ENCODE measurements at regions not wholly inside any gene's neighbourhood (a gene's known extent, or its start where the extent isn't known, plus 50 kb on each side); places are given as distances from the start of the nearest gene placed in this dataset.
"Not testable (repeated sequence)": the region's sequence is repeated elsewhere in the genome, so short reads cannot be mapped to it uniquely, and the experiment has no call there.

GRCh38 chr10:128568041-128568440 lies 441.8 kb upstream of the MKI67 start:
- no peak for DNase-seq

GRCh38 chr10:128568491-128568890 lies 442.3 kb upstream of the MKI67 start:
- no peak for DNase-seq

DNA sequence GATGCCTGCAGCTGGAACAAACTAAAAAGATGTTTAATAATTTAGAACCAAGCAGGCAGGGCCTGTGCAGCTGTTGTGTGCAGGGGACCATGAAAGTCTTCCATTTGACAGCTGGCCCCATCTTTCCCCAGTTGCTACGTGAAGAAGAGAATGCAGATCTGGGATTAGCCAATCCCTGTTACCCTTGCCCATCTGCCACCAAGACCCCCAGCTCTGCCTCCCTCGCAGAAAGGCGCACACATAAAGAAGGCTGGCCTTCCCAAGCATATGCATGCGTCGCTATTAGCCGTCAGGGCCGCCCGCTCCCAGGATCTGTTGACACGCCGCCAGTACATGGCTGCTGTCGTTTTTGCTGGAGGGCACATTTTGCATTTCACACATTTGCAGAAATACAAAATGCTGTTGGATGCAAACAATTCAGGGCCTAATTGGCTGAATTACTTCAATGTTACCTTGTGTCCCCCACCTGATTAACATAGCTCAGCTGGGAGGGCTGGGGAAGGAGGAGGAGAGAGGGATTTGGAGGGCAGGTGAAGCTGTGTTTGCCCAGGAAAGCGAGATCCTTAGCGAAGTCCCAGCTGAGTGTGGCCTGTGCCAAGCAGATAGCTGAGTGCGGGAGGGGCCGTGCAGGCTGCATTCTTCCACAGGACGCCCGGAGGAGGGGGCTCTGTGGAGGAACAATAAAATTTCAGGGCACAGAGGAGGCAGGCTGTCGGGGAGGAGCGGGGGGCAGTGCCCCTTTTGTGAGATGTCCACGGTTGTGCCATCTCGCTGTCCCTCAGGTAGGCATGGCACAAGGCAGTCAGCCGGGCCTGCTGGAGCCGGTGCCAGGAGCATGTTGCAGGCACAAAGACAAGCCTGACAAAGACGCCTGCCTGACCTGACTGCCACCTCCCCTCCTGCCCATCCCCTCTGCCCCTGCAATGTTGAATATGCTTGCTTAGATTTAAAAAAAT lies 443.0 kb upstream of the MKI67 start:
- DNase-seq, result no peak

DNA sequence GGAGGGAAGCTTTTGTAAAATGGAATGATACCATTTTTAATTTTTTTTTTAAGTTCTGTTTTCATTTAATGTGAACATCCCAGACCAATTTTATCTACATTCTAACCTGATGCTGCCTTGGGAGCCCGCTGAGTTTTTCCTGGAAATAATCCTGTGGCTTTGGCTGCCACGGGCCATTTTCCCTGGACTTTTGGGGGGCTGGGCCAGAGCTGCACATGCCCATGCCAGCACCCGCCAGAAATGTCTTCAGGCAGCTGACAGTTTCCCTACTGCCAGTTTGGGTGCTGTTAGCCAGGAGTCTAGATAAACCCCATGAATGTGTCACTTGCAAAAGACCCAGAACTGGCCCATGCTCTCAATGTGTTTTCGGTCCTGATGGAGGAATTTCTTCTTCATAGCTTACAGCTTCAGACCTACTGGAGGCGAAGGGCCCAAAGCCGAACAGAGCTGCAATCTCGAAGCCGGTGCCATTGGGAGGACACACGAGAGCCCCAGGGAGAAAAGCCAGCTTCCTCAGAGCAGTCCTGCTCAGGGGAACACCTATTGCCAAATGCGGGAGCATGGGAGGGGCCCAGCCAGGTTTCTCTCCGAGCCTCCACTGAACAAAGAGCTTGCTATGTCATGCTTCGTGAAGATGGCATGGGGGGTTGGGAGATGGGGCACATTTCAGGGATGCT lies 444.2 kb upstream of the MKI67 start:
- no peak for DNase-seq

- DNase-seq, result no peak
Observed at GRCh38 chr10:128571071-128571470, 444.8 kb upstream of the MKI67 start.

DNA sequence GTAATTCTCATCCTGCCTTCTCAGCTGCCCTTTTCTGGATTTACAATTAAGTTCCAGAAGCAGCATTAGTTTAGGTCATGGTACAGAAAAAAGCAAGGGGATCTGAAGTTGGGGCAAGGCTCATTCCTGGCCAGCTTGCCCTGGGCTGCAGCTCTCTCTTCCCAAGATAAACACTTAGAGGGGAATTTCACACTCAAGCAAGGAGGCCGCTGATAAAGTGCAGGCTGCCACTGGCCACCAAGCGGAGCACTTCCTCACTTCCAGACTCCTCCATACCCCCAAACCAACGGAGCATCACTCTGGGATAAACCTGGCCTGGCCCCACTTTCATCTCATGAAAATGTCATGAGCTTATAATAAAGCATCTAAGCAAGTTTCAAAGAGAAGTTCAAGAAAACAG lies 445.5 kb upstream of the MKI67 start:
- DNase-seq, result no peak

DNA sequence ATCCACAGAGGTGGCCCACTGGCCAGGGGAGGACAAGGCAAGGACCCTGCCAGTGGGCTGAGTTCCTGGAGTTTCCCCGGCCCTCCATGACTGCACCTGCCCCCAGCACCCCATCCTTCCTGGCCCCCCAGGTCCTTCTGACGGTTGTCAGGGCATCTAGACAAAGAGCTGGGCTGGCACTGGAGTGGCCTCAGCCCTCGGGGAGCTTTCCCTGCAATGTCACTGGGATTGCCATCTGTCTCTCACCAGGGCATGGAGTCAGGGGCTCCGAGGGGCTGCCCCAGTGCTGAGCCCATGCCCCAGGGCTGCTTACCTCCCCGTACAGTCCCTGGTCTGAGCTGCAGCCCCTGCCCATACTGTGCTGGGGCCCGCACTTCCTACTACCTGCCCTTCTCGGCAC lies 446.5 kb upstream of the MKI67 start:
- no peak for DNase-seq

- DNase-seq, result no peak
Observed at GRCh38 chr10:128573281-128573845, 447.1 kb upstream of the MKI67 start.

- DNase-seq, result no peak
Observed at GRCh38 chr10:128573986-128574385, 447.8 kb upstream of the MKI67 start.

- no peak for DNase-seq
Observed at GRCh38 chr10:128574581-128575210, 448.5 kb upstream of the MKI67 start.

DNA sequence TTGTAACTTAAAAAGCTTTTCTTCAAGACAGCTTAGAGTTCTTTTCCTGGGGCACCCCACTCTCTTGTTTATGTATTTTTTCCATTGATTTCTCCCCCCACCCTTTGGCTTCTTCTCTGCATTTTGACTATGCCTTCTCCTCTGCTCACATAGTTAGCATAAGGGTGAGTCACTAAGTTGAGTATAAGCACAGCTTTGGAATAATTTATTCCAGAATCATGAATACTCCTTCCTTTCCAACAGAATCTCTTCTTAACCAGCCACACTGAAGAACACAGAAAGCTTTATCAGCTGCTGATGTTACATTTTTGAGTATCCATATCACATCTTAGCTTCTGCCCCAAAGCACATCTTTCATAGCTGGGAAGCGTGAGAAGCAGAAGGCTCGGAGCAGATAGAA lies 449.5 kb upstream of the MKI67 start:
- DNase-seq, result no peak

GRCh38 chr10:128576336-128576735 lies 450.1 kb upstream of the MKI67 start:
- no peak for DNase-seq

- DNase-seq, result no peak
Observed at GRCh38 chr10:128576943-128577670, 450.9 kb upstream of the MKI67 start.

DNA sequence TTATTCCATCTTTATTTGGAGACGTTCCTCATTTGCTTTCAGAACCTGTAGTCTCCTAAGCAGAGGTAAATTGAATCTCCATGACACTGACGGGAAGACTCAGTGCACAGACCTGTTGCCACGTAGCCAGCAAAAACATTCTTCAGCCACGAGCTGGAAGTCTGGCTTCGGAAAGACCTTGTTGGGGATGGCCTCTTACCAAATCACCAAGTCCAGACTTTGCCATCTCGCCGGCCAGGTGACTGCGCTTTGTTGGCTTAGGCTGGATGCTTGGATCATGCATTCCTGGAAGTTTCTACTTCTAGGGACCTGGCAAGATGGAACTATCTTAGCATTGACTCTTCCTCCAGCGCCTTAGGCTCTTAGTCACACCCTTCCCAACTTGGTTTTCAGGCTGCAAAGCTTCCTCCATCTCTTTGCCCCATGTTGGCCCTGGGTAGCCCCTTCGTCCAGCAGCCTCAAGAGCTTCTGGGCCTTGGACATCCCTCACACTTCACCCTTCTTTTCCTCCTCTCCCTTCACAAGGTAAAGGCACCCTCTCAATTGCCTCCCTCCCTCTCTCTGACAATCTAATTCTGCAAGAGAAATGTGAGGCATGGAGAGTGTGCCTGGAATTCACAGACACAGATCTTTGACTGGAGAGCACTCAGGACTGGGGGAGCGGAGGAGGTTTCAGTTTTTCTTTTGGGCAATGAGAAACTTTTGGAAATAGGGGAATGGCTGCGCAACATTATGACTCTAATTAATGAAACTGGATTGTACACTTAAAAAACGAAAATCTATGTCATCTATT lies 451.9 kb upstream of the MKI67 start:
- no peak for DNase-seq

- no peak for DNase-seq
Observed at GRCh38 chr10:128578766-128579165, 452.5 kb upstream of the MKI67 start.

DNA sequence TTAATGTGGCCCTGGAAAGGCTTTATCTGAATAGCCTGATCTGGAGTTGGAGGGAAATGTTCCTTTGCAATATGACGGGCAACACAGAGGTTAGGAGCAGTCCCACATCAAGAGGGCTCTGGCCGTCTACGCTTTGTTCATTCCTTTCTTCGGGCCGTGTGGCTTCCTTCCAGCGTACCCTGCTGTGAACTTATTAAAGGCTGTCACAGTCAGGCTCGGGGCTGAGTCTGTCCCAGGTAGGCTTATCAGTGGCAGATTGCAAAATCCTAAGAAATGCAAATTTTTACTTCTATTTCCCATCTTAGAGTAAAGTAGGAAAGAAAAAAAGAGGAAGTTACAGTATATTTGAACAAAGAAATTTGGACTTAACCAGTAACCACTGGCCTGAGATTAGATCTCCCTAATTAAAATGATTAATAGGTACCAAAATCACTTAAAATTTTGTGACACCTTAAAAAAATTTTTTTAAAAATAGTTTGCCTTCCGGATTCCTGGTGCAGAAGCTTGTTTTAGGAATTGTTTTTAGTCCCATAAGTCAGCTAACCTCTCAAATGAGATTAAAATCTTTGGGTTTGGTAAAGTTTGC lies 453.1 kb upstream of the MKI67 start:
- DNase-seq, result no peak

DNA sequence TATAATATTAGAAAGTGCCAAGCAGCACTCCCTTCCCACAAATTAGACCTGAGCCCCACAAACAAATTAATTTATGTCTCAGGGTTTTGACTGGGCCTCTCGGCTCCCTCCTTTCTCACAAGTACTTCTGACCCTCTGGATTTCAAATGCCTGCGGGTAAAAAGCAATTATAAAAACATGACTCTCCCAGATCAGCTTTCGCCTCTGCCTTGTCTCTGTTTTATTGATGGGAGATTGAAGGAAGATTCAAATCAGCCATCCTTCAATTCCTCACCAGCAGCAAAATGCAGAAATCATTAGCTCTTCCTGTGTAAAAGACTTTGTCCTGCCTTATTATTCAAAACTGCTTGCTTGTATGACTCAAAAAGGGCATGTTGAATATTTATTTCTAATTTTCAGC lies 453.7 kb upstream of the MKI67 start:
- DNase-seq, result no peak

DNA sequence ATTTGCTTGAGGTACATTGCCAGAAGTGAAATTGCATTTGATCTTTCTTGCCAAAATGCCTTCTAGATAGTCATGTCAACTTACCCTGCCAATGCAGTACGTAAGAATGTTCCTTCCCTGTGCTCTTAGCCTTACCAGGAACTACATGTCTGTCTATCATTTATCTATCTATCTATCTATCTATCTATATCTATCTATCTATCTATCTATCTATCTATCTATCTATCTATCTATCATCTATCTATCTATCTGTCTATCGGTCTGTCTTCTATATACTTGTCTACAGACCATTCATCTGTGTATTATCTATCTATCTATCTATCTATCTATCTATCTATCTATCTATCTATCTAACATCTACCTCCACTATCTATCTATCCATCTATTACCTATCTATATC lies 456.9 kb upstream of the MKI67 start:
- not testable (repeated sequence) for DNase-seq

DNA sequence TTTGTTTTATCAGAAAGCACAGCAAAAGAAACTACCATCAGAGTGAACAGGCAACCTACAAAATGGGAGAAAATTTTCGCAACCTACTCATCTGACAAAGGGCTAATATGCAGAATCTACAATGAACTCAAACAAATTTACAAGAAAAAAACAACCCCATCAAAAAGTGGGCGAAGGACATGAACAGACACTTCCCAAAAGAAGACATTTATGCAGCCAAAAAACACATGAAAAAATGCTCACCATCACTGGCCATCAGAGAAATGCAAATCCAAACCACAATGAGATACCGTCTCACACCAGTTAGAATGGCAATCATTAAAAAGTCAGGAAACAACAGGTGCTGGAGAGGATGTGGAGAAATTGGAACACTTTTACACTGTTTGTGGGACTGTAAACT lies 460.4 kb upstream of the MKI67 start:
- DNase-seq, result not testable (repeated sequence)

DNA sequence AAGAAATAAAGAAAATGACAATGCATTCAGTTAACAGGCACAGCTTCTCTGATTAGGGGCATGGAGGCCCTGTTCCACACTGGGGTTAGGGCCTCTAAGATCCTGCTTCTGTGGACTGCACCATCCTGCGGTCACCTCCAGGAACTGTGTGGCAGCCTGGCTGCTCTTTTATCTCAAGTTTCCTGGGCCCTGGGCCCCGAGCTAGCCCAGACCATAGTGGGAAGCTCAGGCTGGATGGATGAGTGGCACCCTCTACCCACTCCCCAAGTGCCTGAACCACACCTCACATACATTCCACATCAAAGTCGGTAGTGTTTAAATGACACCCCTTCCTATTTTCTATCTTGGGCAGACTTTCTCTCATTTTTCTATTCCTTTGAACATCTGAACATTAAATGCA lies 461.5 kb upstream of the MKI67 start:
- no peak for DNase-seq

GRCh38 chr10:128588402-128588801 lies 462.2 kb upstream of the MKI67 start:
- no peak for DNase-seq

- no peak for DNase-seq
Observed at GRCh38 chr10:128594688-128595087, 468.5 kb upstream of the MKI67 start.
